HUES6 (cell line): ENCODE measurements at regions not wholly inside any gene's neighbourhood (a gene's known extent, or its start where the extent isn't known, plus 50 kb on each side); places are given as distances from the start of the nearest gene placed in this dataset.

Experiments used
- H3K27ac ChIP-seq: 2 replicates; pipeline ENCODE4 v1.7.0; 2013; ENCODE audit warnings: low read depth, mild to moderate bottlenecking, low read length, inconsistent platforms
- H3K27me3 ChIP-seq: 2 replicates; pipeline ENCODE4 v1.6.1; 2013; ENCODE audit warnings: low read length; ENCODE audit not compliant: control insufficient read depth, insufficient read depth
- H3K36me3 ChIP-seq: 2 replicates; pipeline ENCODE4 v1.6.1; 2013; ENCODE audit warnings: low read length; ENCODE audit not compliant: control insufficient read depth, insufficient read depth
- H3K4me1 ChIP-seq: 2 replicates; pipeline ENCODE4 v1.6.1; 2013; ENCODE audit warnings: low read length; ENCODE audit not compliant: control insufficient read depth, insufficient read depth
- H3K4me3 ChIP-seq: 2 replicates; pipeline ENCODE4 v1.5.1; 2013; ENCODE audit warnings: low read depth, low read length
- H3K9ac ChIP-seq: one replicate; pipeline ENCODE4 v1.6.1; 2013; ENCODE audit warnings: mild to moderate bottlenecking, low read length
- H3K9me3 ChIP-seq: 2 replicates; pipeline ENCODE4 v1.6.1; 2013; ENCODE audit warnings: low read depth, low read length; ENCODE audit not compliant: control insufficient read depth, insufficient read depth

DNA sequence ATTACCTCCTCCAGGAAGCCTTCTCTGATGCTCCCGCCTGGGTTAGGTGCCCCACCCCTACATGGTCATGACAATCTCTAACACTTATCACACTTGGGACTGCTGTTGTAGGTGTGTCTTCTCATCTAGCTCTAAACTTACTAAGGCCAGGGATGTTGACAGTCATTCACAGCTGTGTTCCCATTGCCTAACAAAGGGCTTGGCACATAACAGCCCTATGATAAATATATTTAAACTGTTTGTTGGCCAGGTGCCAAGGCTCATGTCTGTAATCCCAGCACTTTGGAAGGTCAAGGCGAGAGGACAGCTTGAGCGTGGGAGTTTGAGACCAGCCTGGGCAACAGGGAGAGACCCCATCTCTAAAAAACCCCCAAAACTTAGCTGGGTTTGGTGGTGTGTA, 98.8 kb upstream of the RGS6 start:
- H3K27ac ChIP-seq = no peak overlapping the region
- H3K4me1 ChIP-seq = no peaks in the 10 kb centered on the region
- H3K36me3 ChIP-seq = no peaks in the 10 kb centered on the region
- peaks cover 5% of the 10 kb centered on the region; the same call in 1 of the 2 replicates for H3K9me3 ChIP-seq
- no peak overlapping the region for H3K4me3 ChIP-seq
- H3K27me3 ChIP-seq = no peaks in the 10 kb centered on the region
- no peak overlapping the region for H3K9ac ChIP-seq

DNA sequence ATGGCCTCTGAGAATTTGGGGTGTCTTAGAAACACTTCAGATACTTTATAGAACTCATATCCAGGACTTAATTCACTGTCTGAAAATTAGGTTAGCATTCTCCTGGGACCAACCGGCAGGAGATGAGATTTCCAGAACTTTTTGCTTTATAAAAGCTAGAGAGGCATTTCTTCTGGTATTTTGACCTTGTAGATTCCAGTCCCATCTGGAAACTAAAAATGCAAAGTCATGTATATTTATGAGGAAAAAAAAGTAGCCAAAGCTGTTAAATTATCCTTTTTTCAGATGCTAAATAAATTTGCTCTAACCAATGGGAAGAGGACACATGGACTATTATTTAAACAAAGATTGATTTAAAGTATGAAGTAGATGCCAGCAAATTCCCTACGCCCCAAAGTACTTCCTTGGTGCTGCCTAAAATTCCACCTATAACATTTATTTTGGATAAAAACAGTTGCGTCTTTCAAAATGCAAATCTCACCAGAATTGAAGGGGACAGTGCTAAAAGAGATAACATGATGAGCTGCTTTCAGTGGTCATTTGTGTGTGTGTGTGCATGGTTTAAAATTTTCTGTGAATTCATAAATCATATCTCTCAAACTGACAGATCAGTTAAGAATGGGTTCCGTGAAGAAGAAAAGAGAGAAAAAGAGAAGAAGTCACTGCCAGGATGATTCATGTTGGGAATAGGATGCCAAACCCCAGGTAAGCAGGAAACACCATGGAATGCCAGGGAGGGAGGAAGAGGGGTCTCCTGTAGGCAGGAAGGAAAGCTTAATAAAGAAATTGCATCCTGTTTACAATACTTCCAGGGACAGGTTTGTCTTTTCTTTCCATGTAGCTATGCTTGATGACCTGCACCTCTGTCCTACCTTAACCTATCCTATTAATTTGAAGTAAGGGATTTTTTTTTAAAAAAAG, 97.7 kb upstream of the RGS6 start:
- Histone ChIP-seq H3K9me3 (peaks cover 5% of the 10 kb centered on the region; the same call in 1 of the 2 replicates), H3K4me3 (no peak overlapping the region), H3K9ac (no peak overlapping the region), H3K27ac (no peak overlapping the region), H3K36me3 (no peaks in the 10 kb centered on the region), H3K4me1 (no peaks in the 10 kb centered on the region), H3K27me3 (no peaks in the 10 kb centered on the region)

DNA sequence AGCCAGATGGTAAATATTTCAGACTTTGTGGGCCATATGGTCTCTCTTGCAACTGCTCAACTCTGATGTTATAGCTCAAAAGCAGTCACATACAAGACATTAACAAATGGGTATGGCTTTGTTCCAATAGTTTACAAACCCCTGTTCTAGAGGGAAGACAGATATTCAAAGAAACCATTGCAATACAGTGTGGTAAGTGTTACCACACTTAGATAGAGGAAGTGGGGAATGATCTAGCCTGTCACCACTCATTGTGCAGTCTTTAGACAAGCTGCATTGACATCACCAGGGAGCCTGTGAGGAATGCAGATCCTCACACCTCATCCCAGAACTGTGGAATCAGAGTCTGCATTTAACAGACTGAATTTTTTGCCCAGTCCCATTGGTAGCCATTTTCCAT, 80.0 kb upstream of the RGS6 start:
- no peaks in the 10 kb centered on the region for H3K36me3 ChIP-seq
- no peak overlapping the region for H3K4me3 ChIP-seq
- H3K4me1 ChIP-seq = no peaks in the 10 kb centered on the region
- H3K9me3 ChIP-seq = no peaks in the 10 kb centered on the region
- H3K27me3 ChIP-seq = no peaks in the 10 kb centered on the region
- no peak overlapping the region for H3K9ac ChIP-seq
- H3K27ac ChIP-seq = no peak overlapping the region

DNA sequence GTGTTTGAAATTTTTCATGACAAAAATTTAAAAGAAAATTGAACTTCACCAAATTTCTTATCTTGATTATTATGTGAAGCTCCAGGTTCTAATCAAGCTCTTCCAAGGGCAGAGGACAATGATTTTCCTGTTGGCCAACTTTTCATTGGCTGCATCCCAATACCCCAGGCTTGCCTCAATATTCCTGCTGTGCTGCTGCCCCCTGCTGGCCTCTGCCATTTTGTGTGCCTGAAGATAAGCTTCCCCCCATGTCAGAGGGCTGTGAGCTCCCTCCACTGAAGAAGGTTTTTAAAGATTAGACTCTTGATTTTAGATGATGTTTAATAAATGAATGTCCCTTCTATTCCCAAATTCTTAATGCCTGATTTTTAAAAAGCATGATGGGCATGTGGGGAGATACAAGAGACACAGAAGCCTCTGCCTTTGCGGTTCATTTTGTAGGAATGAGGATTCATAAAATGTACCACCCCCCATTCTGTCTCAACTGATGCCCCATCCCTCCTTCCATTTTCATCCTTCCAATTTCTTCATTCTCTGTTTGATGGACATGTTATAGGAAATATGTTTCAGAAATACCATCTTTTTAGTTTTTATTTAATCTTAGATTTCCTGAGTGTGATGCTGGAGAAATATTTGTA, 76.7 kb upstream of the RGS6 start:
- Histone ChIP-seq H3K4me3 (no peak overlapping the region), H3K36me3 (no peaks in the 10 kb centered on the region), H3K27me3 (no peaks in the 10 kb centered on the region), H3K27ac (no peak overlapping the region), H3K9ac (no peak overlapping the region), H3K4me1 (no peaks in the 10 kb centered on the region), H3K9me3 (peaks cover 13% of the 10 kb centered on the region; the same call in 1 of the 2 replicates)

DNA sequence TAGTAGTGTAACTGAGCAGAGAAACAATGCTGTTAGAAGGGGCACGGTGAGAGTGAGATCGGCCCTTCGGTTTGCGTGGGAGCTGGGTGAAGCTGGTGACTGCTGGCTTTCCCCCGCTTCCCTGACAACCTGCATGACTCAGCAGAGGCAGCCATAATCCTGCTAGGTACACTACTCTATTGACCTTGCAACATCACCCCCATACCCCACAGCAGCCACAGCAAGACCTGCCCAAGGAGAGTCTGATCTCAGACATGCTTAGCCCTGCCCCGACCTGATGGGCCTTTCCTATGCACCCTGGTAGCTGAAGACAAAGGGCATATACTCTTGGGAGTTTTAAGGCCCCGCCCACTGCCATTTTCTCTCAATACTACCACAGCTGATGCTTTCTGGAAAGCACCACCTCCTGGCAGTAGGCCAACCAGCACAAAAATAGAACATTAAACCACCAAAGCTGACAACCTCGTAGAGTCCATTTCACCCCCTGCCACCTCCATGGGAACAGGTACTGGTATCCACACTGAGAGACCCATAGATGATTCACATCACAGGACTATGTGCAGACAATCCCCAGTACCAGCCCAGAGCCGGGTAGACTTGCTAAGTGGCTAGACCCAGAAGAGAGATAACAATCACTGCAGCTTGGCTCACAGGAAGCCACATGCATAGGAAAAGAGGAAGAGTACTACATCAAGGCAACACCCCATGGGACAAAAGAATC, 75.9 kb upstream of the RGS6 start:
- H3K36me3 ChIP-seq = no peaks in the 10 kb centered on the region
- H3K9ac ChIP-seq = no peak overlapping the region
- H3K9me3 ChIP-seq = peaks cover 13% of the 10 kb centered on the region; the same call in 1 of the 2 replicates
- H3K27me3 ChIP-seq = no peaks in the 10 kb centered on the region
- no peaks in the 10 kb centered on the region for H3K4me1 ChIP-seq
- no peak overlapping the region for H3K27ac ChIP-seq
- no peak overlapping the region for H3K4me3 ChIP-seq

DNA sequence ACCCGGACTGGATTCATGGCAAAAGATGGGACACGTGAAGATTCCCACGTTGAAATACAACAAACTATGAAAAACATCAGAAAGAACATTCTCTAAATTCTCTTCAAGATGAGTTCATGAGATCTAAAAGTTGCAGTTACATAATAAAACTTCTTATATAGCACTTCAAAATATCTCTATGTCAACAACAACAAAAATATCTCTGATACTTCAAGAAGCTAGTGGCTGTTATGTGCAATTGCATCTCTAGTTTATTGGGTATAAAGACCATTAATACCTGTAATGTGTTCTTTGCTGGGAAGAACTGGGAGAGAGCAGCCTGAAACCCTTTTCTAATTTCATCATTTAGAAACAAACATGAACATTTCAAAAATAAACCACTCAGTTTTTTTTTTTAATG, 69.2 kb upstream of the RGS6 start:
- Histone ChIP-seq H3K9ac (no peak overlapping the region), H3K4me1 (no peaks in the 10 kb centered on the region), H3K27ac (no peak overlapping the region), H3K9me3 (peaks cover 11% of the 10 kb centered on the region; the same call in 1 of the 2 replicates), H3K36me3 (no peaks in the 10 kb centered on the region), H3K4me3 (no peak overlapping the region), H3K27me3 (no peaks in the 10 kb centered on the region)

DNA sequence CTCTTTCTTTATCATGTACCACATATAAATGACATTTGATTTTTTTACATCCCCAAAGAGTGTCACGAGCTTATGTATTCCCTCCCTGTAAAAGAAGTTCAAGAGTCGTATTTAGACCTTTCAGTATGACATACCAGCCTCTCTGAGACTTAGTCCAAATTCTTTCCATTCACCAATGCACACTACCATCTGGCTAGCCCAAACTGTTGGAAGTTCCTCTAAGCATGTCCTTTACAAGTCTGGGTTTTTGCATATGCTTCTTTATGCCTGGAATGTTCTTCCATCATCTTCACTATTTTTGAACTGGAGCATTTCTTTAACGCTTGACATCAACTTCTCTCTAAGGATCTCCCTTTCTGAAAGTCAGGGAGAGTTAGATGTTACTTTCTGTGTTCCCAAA, 68.5 kb upstream of the RGS6 start:
- Histone ChIP-seq H3K9me3 (peaks cover 8% of the 10 kb centered on the region; the same call in 1 of the 2 replicates), H3K4me3 (no peak overlapping the region), H3K4me1 (no peaks in the 10 kb centered on the region), H3K36me3 (no peaks in the 10 kb centered on the region), H3K9ac (no peak overlapping the region), H3K27me3 (no peaks in the 10 kb centered on the region), H3K27ac (no peak overlapping the region)
